Skeletal muscle tissue (tissue), 3 donors: ENCODE measurements at regions not wholly inside any gene's neighbourhood (a gene's known extent, or its start where the extent isn't known, plus 50 kb on each side); places are given as distances from the start of the nearest gene placed in this dataset.
"Not testable (repeated sequence)": the region's sequence is repeated elsewhere in the genome, so short reads cannot be mapped to it uniquely, and the experiment has no call there.

Experiments
- H3K27ac ChIP-seq: one replicate; pipeline ENCODE4 v1.7.0; 2013; ENCODE audit warnings: mild to moderate bottlenecking, low read depth, low read length, inconsistent platforms
- H3K27me3 ChIP-seq, 3 donors: one replicate each; pipeline ENCODE4 v1.7.0; 2013; ENCODE audit warnings: low read length in 3 of 3; ENCODE audit not compliant: control insufficient read depth in 3 of 3, insufficient read depth in 3 of 3
- H3K36me3 ChIP-seq, 3 donors: one replicate each; pipeline ENCODE4 v1.7.0; 2013; ENCODE audit warnings: low read length in 3 of 3; ENCODE audit not compliant: control insufficient read depth in 3 of 3, insufficient read depth in 3 of 3
- H3K4me1 ChIP-seq, 3 donors: one replicate each; pipeline ENCODE4 v1.7.0; 2013; ENCODE audit warnings: low read length in 3 of 3, mild to moderate bottlenecking in 3 of 3; ENCODE audit not compliant: control insufficient read depth in 3 of 3, insufficient read depth in 3 of 3
- H3K4me3 ChIP-seq, 3 donors: one replicate each; pipeline ENCODE4 v1.7.0; 2013; ENCODE audit warnings: low read length in 3 of 3
- H3K9ac ChIP-seq, 3 donors: one replicate each; pipeline ENCODE4 v1.7.0; 2013; ENCODE audit warnings: low read length in 3 of 3, mild to moderate bottlenecking in 3 of 3, moderate library complexity in 2 of 3, low read depth in 1 of 3
- H3K9me3 ChIP-seq, 3 donors: one replicate each; pipeline ENCODE4 v1.7.0; 2013; ENCODE audit warnings: low read length in 3 of 3; ENCODE audit not compliant: control insufficient read depth in 3 of 3
- donor health status: Osteomylitis.

DNA sequence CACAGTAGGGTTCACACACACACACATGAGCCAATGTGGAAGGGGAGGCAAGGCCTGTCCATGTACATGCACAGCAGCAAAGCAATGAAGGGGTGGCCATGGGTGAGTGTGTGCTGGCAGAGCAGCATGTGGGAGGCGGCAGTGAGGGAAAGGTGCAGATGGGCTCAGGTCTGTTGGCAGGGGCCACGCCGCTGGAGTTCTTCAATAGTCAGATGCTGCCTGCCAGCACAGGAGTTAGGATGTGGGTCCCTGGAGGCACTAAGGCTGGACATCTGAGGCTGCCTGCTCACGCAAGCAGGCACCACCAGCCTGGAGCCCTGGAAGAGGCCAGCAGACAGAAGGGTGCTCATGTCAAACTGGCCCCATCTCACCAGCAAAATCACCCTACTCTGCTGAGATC lies 1304.9 kb downstream of the DSC3 start:
- Histone ChIP-seq H3K9me3 (no peaks in the 10 kb centered on the region), H3K4me3 (no peak overlapping the region), H3K27ac (no peak overlapping the region), H3K4me1 (no peaks in the 10 kb centered on the region), H3K9ac (no peak overlapping the region), H3K27me3 (no peaks in the 10 kb centered on the region), H3K36me3 (no peaks in the 10 kb centered on the region)

DNA sequence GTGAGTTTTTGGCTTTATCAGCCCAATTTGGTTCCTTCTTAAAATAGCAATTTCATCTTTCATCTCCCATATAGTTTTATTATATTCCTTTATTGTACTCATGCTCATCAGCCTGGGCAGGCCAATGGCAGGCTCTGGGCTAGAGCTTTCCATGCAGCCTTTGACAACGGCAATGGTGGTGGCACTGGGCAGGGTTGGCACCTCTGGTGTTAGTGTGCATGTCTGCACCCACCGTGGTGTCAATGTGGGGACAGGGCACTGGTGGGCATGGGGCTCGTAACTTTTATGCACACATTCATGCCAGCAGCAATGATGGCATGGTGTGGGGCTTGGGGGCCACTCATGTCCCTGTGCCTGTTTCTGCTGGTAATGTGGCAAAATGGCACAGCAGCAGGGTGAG lies 1305.4 kb downstream of the DSC3 start:
- Histone ChIP-seq H3K36me3 (no peaks in the 10 kb centered on the region), H3K27me3 (no peaks in the 10 kb centered on the region), H3K4me3 (no peak overlapping the region), H3K27ac (no peak overlapping the region), H3K9me3 (no peaks in the 10 kb centered on the region), H3K4me1 (no peaks in the 10 kb centered on the region), H3K9ac (no peak overlapping the region)

DNA sequence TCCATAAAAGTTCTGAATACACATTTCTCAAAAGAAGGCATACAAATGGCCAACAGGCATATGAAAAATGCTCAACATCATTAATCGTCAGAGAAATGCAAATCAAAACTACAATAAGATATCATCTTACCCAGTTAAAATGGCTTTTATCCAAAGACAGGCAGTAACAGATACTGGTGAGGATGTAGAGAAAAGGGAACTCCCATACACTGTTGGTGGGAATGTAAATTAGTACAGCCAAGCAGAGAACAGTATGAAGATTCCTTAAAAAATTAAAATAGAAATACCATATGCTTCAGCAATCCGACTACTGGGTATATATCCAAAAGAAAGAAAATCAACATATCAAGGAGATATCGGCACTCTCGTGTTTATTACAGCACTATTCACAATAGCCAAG lies 1312.5 kb downstream of the DSC3 start:
- H3K4me3 ChIP-seq: no peak overlapping the region
- H3K27ac ChIP-seq: no peak overlapping the region
- no peaks in the 10 kb centered on the region for H3K9me3 ChIP-seq
- H3K27me3 ChIP-seq: no peaks in the 10 kb centered on the region
- H3K9ac ChIP-seq: no peak overlapping the region
- no peaks in the 10 kb centered on the region for H3K4me1 ChIP-seq
- no peaks in the 10 kb centered on the region for H3K36me3 ChIP-seq

DNA sequence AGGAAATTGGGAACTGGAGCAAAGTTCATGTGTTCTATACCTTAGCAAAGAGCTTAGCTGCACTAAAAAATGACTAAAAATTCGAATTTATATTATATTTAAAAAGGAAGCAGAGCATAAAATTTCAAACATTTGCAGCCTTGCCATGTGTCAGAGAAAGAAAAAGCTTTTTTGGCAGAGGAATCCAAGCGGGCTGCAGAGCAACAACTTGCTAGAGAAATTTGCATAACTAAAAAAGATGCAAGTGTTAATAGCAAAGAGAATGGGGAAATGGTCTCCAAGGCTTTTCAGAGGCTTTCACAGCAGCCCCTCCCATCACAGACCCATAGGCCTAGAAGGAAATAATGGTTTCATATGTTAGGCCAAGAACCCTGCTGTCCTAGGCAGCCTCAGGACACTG lies 1315.9 kb downstream of the DSC3 start:
- no peak overlapping the region for H3K4me3 ChIP-seq
- H3K27me3 ChIP-seq: no peaks in the 10 kb centered on the region
- no peaks in the 10 kb centered on the region for H3K9me3 ChIP-seq
- no peak overlapping the region for H3K27ac ChIP-seq
- no peaks in the 10 kb centered on the region for H3K4me1 ChIP-seq
- H3K9ac ChIP-seq: no peak overlapping the region
- no peaks in the 10 kb centered on the region for H3K36me3 ChIP-seq

DNA sequence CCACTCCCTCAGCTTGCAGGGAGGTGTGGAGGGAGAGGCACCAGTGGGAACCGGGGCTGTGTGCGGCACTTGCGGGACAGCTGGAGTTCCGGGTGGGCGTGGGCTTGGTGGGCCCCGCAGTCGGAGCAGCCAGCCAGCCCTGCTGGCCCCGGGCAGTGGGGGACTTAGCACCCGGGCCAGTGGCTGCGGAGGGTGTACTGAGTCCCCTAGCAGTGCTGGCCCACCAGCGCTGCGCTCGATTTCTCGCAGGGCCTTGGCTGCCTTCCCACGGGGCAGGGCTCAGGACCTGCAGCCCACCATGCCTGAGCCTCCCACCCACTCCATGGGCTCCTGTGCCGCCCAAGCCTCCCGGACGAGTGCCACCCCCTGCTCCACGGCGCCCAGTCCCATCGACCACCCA lies 1319.1 kb downstream of the DSC3 start:
- not testable (repeated sequence) for H3K27me3 ChIP-seq, H3K27ac ChIP-seq, H3K36me3 ChIP-seq, H3K9ac ChIP-seq, H3K4me1 ChIP-seq, H3K4me3 ChIP-seq, H3K9me3 ChIP-seq

DNA sequence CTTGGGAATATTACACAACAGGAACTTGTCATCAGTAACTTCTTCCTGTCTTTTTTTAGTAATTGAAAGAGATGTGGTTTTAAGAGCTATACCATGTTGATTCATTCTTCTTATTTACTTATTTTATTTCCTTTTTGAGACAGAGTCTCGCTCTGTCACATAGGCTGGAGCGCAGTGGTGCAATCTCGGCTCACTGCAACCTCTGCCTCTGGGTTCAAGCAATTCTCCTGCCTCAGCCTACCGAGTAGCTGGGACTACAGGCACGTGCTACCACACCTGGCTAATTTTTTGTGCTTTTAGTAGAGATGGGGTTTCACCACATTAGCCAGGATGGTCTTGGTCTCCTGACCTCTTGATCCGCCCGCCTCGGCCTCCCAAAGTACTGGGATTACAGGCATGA lies 1326.6 kb downstream of the DSC3 start:
- H3K36me3 ChIP-seq, H3K27me3 ChIP-seq, H3K27ac ChIP-seq, H3K9me3 ChIP-seq, H3K4me1 ChIP-seq, H3K4me3 ChIP-seq, H3K9ac ChIP-seq: not testable (repeated sequence)

DNA sequence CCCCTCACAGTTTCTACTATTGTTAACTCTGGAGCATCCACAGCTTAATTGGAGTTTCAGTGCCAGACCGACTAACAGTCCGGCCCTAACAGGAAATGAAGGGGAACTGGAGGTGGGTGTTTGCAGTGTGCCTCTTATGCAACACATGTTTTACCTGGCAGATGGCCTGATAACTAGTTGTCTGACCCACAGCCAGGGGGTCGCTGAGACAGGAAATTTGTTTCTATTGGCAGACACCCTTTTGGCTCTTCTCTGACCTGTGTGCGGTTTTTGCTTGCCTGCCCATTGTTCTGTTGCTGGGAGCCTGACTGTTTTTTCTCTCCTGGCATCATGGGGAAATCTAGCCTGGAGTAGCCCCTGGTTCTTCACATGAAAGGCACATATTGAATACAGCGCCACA lies 1329.8 kb downstream of the DSC3 start:
- H3K9me3 ChIP-seq: no peaks in the 10 kb centered on the region
- H3K27ac ChIP-seq: no peak overlapping the region
- no peak overlapping the region for H3K4me3 ChIP-seq
- no peaks in the 10 kb centered on the region for H3K36me3 ChIP-seq
- no peak overlapping the region for H3K9ac ChIP-seq
- no peaks in the 10 kb centered on the region for H3K4me1 ChIP-seq
- H3K27me3 ChIP-seq: no peaks in the 10 kb centered on the region

DNA sequence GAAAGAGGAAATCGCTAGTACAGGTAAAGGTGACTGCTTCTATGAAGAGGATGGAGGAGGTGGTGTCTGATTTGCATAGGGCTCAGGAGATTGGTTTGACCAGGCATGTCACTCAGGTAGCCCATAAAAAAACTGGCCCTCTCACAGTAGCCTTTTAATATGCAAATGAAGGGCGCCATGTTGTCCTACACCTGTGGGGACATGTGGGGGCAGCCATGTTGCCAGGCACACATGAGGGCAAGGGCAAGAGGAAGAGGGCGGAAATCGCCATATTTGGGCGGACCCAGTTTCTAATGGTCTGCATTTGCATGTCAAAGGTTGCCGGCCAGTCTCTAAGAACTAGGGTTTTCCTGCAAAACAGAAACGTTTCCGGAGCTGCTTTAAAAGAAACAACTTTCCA lies 1330.6 kb downstream of the DSC3 start:
- Histone ChIP-seq H3K4me3 (no peak overlapping the region), H3K4me1 (no peaks in the 10 kb centered on the region), H3K9me3 (no peaks in the 10 kb centered on the region), H3K36me3 (no peaks in the 10 kb centered on the region), H3K27me3 (no peaks in the 10 kb centered on the region), H3K27ac (no peak overlapping the region), H3K9ac (no peak overlapping the region)

DNA sequence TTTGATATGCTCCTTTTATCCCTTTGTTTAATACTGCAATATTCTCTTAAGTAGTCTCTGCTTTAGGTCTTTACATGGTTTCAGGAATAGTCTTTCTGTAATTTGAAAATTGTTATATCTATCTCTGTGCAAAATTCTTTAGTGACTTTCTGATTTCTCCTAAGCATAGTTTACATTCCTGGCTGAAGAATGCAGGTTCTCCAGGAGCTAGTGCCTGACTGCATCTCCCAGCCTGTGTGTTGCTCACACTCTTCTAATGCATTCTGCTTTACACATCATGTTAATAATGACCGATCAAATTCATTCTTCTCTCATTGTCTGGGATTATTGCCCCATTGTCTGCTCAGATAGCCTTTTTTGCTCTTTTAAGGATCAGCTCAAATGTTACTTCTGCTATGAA lies 1349.2 kb downstream of the DSC3 start:
- no peaks in the 10 kb centered on the region for H3K36me3 ChIP-seq
- no peak overlapping the region for H3K27ac ChIP-seq
- no peaks in the 10 kb centered on the region for H3K4me1 ChIP-seq
- H3K4me3 ChIP-seq: no peak overlapping the region
- no peak overlapping the region for H3K9ac ChIP-seq
- no peaks in the 10 kb centered on the region for H3K27me3 ChIP-seq
- no peaks in the 10 kb centered on the region for H3K9me3 ChIP-seq

DNA sequence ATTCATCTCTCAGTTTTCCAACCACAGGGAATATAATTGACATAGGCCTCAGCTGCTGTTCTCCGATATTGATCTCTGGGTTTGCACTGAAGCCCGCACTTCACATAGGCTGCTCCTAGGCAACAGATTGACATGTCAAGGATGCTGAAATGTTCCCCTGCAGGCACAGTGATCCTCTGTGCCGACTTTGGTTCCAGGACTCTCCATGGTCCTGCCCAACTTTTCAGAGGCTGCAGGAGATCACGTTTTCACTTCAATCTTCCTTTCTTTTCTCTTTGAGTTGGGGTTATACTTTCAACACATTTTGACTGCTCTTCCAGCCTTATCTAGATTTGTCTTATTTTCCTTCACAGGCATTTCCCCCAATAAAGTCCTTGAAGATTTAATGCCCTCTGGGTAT lies 1361.0 kb downstream of the DSC3 start:
- no peaks in the 10 kb centered on the region for H3K9me3 ChIP-seq
- no peak overlapping the region for H3K9ac ChIP-seq
- no peaks in the 10 kb centered on the region for H3K27me3 ChIP-seq
- no peak overlapping the region for H3K4me3 ChIP-seq
- H3K27ac ChIP-seq: no peak overlapping the region
- no peaks in the 10 kb centered on the region for H3K36me3 ChIP-seq
- H3K4me1 ChIP-seq: no peaks in the 10 kb centered on the region
